ENCODE measurements at regions not wholly inside any gene's neighbourhood (a gene's known extent, or its start where the extent isn't known, plus 50 kb on each side); places are given as distances from the start of the nearest gene placed in this dataset.

DNA sequence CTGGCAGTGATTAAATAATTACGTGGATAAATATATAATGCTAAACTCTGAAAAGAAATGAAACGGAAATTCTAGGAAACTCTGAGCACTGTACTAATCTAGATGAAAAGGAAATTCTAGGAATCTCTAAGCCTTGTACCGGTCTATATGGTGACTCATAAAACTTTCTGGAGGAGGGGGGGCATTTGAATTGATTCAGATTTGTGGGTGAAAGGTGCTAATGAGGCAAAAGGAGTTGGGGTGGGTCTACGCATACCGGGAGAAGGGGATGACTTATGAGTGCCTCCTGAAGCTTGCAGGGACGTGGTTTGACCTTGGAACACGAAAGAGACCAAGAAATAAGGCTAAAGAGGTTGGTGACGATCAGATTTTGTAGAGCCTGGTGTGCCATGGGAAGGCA lies 151.7 kb upstream of the CASK start:
- TF ChIP-seq POLR2A (IDR thresholded peaks at IDR 0.05) (no peak), EP300 (IDR thresholded peaks at IDR 0.05) (no peak)
